GM21619 (cell line): ENCODE measurements at regions not wholly inside any gene's neighbourhood (a gene's known extent, or its start where the extent isn't known, plus 50 kb on each side); places are given as distances from the start of the nearest gene placed in this dataset.
"Not testable (repeated sequence)": the region's sequence is repeated elsewhere in the genome, so short reads cannot be mapped to it uniquely, and the experiment has no call there.

ENCODE experiments used
- ATAC-seq: cut with Tn5 transposase; IDR thresholded peaks from one replicate; pipeline ENCODE4 v1.9.1; 2021; ENCODE audit not compliant: unreplicated experiment

DNA sequence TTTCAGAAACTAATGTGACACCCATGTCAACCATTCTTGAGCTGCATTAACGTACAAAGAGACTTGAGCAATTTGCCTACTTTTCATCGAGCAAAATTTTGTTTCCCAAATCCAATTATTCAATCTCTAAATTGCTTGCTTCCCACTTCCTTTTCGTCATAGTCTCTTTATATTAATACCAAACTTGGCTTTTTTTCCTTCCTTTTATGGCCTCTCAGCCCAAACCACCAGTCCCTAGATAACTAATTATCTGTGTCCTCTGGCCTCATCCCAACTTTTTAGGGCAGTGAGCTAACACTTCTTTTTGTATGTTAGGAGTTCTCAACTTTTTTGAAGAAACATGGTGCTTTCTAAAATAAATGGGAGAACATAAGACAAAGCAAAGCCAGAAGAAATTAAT lies 155.5 kb upstream of the S1PR3 start:
- ATAC-seq = no peak

DNA sequence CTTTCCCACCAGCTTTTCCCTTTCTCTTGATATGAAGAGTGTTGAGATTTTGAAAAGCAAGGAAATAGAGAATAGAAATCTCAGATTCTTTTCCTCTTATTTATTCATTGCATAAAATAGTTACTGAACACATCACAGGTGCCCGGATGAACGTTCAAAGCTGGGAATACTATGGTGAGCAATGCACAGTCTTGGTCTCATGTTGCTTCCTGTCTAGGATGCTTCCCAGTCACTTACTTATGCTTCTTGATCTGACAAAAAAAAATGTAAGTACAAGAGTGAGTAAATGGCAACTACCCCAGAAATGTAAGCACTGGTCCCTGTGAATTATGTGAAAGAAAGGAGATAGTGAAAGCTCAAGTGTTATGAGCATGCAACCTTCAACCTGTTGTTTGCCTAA lies 153.5 kb upstream of the S1PR3 start:
- no peak for ATAC-seq

DNA sequence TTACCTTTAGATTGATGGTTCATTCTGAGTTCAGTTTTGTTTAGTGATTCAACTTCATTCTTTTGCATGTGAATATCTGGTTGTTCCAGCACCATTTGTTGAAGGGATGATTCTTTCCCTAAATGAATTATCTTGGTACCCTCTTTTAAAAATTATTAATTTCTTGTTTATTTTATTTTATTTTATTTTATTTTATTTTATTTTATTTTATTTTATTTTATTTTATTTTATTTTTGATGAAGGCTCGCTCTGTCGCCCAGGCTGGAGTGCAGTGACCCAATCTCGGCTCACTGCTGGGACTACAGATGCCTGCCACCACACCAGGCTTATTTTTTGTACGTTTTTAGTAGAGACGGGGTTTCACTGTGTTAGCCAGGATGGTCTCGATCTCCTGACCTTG lies 141.4 kb upstream of the S1PR3 start:
- ATAC-seq = not testable (repeated sequence)

DNA sequence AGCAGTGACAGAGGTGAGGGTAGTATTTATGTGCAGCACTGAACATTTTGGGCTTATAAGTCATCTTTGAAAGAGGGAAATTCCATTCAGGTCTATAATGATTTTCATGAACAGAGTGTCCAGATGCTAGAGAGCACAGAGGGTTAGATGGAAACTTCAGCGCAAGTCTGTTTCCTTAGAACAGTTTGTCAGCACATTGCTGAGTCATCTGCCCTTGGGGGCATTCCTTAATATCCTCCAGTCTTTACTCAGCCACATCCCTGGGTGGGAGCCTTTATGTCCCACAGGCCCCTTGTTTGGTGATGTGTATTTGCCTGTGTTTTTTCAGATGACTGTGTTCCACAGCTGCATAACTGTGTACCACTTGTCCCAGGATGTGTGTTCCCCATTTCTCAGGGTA lies 138.5 kb upstream of the S1PR3 start:
- no peak for ATAC-seq

- no peak for ATAC-seq
Observed at GRCh38 chr9:88870627-88871026, 120.6 kb upstream of the S1PR3 start.

GRCh38 chr9:88871669-88872068 lies 119.6 kb upstream of the S1PR3 start:
- no peak for ATAC-seq

DNA sequence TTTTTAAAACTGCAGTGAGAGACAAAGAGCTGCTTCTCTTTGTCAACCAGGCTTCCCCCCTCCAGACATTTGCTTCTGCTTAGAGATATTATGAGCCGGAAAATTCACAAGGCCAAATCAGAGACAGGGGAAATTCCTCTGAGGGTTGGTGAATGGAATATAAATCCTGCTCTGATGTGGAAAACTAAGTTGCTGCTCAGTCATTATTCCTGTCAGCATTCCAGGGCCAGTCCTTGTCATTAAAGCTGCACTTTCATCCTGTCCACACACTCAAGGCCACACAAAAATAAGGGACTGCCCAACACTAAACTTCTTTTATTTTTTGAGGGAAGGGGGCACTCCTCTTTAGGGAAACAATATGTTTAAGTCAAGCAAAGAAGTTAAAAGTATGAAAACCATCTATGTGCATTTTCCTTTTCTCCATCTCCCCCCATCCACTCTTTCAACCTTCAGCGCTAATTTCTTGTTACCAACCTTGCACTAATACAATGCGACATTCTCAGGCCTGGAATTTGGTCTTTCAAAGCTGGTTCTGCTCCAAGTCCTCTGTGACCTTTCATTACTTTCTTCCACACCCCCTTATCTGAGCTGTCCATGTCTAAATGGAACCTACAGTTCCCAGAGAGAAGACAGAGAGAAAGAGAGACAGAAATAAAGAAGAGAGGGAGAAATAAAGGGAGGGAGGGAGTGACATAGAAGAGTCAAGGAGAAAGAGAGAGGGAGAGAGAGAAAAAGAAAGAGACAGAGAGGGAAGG lies 118.9 kb upstream of the S1PR3 start:
- ATAC-seq = no peak

DNA sequence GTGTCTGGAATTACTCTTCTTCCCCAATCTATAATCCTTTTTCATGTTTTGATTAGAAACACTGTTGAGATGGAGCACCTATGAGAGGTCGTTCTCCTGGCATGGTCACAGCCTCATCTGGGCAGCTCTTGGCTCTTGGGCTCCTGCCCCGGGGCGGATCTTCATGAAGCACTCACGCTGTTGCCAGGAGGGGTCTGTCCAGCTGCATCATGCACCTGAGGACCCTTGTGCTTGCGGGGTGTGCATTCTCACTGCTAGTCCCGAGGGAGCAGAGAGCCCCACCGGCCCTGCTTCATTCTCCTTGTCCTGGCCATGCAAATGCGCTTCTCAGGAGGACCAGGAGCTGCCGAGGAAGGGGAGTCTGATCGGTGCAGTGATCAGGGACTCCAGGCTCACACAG lies 117.6 kb upstream of the S1PR3 start:
- ATAC-seq = no peak

GRCh38 chr9:88874391-88874790 lies 116.9 kb upstream of the S1PR3 start:
- ATAC-seq = no peak

- ATAC-seq = no peak
Observed at GRCh38 chr9:88875400-88876120, 115.7 kb upstream of the S1PR3 start.

DNA sequence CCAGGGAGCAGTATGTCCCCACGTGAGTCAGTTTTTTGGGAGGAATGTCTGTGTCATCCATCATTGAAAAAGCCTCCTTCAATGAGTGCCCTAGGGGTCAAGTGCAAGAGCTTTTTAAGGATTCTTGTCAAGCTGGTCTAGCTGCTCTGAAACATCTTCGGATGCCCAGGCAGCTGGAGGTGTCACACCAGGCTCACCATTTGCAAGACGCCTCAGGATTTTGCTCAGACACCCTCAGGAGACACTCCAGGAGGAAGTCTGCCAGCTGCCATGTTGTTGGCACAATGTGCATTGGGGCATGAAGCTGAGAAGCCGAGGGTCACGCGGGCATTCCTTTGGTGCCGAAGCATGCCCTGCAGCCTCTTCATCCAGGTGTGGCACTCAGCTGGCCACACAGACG lies 111.1 kb upstream of the S1PR3 start:
- no peak for ATAC-seq

DNA sequence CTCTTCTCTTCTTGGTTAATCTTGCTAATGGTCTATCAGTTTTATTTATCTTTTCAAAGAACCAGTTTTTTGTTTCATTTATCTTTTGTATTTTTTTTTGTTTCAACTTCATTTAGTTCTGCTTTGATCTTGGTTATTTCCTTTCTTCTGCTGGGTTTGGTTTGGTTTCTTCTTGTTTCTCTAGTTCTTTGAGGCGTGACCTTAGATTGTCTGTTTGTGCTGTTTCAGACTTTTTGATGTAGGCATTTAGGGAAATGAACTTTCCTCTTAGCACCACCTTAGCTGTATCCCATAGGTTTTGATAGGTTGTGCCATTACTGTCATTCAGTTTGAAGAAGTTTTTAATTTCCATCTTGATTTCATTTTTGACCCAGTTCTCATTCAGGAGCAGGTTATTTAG lies 107.0 kb upstream of the S1PR3 start:
- ATAC-seq = not testable (repeated sequence)

DNA sequence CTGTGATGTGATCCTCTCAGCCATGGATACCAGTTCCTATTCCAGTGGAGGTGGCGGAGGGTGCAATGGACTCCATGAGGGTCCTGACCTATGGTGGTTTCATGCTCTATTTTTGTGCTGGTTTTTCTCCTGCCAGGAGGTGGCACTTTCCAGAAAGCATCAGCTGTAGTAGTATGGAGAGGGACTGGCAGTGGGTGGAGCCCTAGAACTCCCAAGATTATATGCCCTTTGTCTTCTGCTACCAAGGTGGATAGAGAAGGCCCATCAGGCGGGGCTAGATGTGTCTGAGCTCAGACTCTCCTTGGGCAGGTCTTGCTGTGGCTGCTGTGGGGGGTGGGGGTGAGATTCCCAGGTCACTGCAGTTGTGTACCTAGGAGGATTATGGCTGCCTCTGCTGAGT lies 104.5 kb upstream of the S1PR3 start:
- not testable (repeated sequence) for ATAC-seq

GRCh38 chr9:88889386-88889785 lies 101.9 kb upstream of the S1PR3 start:
- no peak for ATAC-seq

GRCh38 chr9:88890546-88890945 lies 100.7 kb upstream of the S1PR3 start:
- ATAC-seq = no peak

DNA sequence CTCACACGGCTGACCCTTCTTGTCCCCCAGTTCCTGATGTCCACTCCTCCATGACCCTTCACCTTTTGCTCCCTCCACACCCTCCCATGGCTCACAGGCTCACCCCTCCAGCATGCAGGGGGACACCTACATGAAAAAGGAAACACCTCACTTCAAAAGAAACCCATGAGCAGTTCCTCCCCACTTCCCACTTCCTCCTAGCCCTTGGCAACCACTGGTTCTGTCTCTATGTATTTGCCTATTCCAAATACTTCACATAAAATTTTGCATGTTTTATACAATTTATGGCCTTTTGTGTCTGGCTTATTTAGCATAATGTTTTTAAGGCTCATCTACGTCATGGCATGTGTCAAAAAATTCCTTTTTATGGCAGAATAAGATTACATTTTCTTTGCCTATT lies 100.2 kb upstream of the S1PR3 start:
- no peak for ATAC-seq

- ATAC-seq = no peak
Observed at GRCh38 chr9:88892724-88893123, 98.5 kb upstream of the S1PR3 start.

DNA sequence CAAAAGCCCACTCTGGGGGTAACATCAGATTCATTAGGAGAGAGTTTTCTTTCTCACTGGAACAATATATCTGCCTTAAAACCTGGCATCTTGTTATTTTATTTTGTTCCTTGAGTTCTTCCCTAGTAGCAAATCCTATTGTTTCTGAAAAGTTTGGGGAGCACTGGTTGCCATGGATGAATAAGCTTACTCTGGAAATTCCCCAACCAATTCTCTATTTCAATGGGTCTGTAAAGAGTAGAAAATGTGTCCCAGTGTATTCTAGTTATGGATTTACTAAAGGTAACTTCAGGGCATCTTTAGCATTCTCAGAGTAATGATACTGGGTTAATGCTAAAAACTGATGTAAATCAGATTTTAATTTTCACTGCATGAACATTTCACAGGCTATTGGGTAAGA lies 94.2 kb upstream of the S1PR3 start:
- no peak for ATAC-seq

- ATAC-seq = no peak
Observed at GRCh38 chr9:88898039-88898720, 93.1 kb upstream of the S1PR3 start.

- no peak for ATAC-seq
Observed at GRCh38 chr9:88905506-88905905, 85.8 kb upstream of the S1PR3 start.

DNA sequence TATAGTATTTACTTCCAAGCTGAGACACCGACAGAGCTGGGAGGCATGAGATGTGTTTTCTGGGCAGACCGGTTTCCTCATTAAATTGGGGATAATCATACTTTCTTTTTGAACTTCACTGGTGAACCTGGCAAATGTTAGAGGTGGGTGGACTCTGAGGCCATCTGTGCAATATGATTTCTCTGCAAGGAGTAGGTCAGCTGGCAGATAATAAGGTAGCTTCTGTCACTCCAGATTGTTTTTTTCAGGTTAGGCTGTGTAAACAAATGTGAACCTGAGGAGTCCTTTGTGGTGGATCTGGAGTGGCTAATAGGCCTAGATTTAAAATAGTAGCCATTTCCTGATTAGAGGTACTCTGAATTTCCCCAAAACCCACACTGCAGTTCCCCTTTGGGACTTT lies 75.4 kb upstream of the S1PR3 start:
- ATAC-seq = no peak

DNA sequence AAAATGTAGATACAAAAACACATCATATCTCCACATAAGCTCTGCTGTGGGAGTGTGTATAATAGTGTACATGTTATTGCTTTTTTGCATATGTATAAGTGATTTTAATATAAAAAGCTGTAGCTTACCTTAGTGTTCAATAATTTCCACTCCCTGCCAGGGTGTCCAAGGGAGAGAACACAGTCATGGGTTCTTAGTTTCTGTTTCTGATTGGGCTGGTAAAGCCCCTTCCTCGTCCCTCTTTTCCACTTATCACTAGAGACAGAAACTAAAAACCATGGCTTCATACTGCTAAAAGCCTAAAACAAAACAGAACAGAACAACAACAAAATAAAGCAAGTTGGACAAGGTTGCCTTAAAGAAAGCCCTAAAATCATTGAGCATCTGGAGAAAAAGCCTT lies 74.4 kb upstream of the S1PR3 start:
- ATAC-seq = no peak
